Dedifferentiated amniotic fluid mesenchymal stem cell (primary cell): ENCODE measurements at regions not wholly inside any gene's neighbourhood (a gene's known extent, or its start where the extent isn't known, plus 50 kb on each side); places are given as distances from the start of the nearest gene placed in this dataset.
A peak's percentile ranks its signal among the peaks of the same experiment; 100 is the strongest.

Experiments
- DNase-seq: peaks from one replicate; pipeline ENCODE4 v3.0.0-alpha.2; 2016; ENCODE audit errors: extremely low spot score

- no peak for DNase-seq
Observed at GRCh38 chr4:38313175-38313574, 350.8 kb upstream of the KLF3 start.

DNA sequence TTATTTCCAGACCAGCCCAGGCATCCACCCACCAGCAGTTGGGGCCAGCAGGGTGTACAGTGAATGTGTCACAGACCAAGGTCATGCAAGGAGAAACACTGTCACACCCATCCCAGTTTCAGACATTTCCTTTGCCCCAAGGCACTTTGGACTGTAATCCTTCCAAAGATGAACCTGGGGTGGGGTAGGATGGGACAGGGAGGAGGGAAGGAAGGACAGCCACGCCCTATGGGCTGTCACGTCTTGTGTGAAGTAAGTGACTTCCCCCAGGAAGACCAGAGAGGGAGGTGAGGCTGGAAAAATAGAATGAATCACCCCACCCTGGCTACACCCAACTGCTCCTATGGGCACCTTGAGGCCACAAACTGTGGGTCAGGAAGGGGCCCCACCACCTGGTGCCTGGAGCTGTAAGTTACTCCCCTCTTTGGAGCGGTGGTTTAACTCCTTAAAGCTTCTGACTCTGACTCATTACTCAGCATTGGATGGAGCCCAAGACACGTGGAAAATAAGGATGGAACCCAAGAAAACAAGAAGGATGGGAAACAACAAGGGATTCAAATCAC is 349.9 kb upstream of the KLF3 start:
- DNase-seq: no peak

- no peak for DNase-seq
Observed at GRCh38 chr4:38314663-38315062, 349.3 kb upstream of the KLF3 start.

- no peak for DNase-seq
Observed at GRCh38 chr4:38315286-38315685, 348.7 kb upstream of the KLF3 start.

DNA sequence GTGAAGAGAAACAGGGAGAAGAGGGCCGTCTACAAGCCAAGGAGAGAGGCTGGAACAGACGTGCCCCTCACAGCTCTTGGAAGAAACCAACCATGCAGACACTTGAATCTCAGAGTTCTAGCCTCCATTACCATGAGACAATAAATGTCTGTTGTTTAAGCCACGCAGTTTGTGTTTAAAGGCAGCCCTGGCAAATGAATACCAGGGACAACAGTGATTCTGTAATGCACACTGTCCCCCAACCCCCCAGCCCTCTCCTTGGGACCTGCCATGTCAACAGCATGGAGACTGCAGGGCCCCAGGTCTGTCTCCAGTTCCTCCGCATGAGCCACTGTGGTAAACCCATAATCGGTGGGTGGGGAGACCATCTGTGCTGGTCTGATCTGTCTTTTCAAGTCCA is 348.0 kb upstream of the KLF3 start:
- DNase-seq: no peak

DNA sequence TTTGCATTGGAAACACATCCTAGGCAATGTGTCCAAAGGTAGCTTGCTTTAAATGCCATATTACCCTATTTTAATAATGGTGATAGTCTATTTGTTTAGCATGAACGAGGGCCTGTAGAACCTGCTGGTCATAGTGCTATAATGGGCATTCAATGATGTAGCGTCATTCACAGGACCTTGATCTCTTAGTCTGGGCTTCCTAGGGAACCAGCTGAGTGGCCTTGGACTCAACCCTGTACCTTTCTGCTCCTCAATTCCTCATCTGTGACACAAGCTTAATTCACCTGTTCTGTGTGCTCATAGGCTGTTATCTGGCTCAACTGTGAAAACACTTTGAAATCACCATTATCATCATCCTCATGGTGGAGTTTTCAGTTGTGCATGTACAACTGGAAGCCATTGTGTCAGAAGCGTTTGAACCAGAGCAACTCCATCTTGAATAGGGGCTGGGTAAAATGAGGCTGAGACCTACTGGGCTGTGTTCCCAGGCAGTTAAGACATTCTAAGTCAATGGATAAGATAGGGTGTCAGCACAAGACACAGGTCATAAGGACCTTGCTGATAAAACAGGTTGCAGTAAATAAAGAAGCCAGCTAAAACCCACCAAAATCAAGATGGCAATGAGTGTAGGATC is 346.8 kb upstream of the KLF3 start:
- no peak for DNase-seq

- DNase-seq: peak; percentile 97
Observed at GRCh38 chr4:38318737-38319455, 345.1 kb upstream of the KLF3 start.

DNA sequence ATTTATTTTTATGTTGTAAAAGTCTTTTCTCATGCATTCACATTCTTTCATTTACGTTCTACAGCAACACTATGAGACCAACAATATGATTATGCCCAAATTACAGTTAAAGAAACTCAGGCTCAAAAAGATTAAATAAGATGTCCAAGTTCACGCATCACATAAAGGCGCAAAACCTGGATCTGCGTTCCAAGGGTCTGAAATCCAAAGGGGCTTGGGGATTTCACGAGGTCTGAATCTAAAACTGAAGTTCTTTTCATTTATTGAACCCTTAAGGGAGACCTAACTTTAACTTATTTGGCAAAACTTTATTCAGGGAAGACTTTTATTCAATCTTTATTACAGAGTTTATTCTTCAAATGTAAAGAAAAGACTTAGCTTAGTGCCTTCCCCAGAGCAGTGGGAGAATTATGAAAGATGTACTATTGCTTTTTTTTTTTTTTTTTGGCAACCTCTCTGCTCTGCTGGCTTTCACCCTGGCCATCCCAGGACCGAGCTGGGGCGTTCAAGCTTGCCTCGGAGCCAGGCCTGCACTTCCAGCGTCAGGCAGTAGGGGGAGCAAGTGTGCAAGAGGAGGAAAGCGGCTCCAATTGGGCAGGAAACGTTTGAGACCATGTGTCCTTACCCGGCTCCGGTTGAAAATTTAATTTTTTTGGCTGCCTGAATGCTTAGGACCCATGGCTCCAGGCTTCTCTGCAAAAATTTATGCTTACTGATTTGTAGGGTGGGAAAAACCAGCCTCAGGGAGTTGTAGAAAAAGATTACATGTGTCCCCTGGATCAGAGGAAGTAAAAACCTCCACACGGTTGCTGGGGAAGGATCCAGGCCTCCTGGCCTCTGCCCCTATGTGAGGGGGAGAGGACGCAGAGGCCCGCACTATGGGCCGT is 344.3 kb upstream of the KLF3 start:
- DNase-seq: peak; percentile 94

GRCh38 chr4:38320343-38320695 is 343.7 kb upstream of the KLF3 start:
- DNase-seq: no peak

DNA sequence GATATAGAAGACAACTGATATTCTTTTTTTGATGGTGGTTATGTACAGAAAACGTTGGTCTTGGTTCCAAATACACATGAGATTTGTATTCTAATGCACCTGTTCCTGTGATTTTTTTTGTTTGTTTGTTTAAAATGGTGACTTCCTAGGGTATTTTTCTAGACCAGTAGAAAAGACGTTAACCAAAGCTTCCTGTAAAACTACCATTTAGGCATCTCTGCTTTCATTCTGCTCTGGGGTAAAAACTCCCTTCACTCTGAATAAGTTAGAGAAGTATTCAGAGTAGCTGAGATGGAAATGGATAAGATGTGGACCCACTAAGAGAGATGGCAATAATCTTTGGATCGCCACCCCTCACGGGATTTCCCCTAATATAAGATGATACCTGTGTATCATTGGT is 343.2 kb upstream of the KLF3 start:
- no peak for DNase-seq

GRCh38 chr4:38322714-38323113 is 341.3 kb upstream of the KLF3 start:
- peak; percentile 51 for DNase-seq

DNA sequence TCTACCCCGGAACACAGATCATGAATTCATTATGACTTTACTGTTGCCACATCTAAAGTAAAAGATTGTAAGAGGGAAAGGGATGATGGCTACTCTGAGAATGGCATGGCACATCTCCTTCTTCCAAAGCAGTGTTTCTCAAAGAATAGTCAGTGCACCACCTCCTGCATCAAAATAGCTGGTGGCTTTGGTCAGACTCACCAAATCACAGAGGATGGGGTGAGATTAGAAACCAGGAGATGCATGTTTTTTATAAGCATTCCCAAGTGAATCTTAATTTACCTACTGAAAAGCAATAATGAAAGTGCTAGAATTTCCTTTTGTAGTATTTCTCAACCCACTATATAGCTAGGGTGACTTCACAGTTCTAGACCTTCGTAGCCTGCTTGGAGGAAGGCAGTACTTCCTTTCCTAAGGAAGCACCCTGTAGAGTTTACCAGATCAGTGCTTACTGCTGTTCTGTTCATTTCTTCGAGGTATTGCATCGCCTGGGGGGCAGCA is 340.8 kb upstream of the KLF3 start:
- no peak for DNase-seq

DNA sequence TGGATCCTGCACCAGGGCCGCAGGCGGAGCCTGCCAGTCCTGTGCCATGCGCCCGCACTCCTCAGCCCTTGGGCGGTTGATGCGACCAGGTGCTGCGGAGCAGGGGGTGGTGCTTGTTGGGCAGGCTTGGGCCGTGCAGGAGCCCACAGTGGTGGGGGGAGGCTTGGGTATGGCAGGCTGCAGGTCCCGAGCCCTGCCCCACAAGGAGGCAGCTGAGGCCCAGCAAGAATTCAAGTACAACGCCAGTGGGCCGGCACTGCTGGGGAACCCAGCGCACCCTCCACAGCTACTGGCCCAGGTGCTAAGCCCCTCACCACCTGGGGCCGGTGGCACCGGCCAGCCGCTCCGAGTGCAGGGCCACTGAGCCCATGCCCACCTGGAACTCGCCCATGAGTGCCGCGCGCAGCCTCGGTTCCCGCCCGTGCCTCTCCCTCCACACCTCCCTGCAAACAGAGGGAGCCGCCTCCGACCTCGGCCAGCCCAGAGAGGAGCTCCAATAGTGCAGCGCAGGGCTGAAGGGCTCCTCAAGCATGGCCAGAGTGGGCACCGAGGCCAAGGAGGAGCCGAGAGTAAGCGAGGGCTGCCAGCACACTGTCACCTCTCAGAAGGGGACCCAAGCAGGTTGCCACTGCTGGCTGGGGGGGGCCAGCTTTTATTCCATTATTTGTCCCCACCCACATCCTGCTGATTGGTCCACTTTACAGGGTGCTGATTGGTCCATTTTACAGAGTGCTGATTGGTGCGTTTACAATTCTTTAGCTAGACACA is 339.0 kb upstream of the KLF3 start:
- DNase-seq: no peak

- no peak for DNase-seq
Observed at GRCh38 chr4:38325629-38325913, 338.4 kb upstream of the KLF3 start.

GRCh38 chr4:38326499-38326898 is 337.5 kb upstream of the KLF3 start:
- no peak for DNase-seq

DNA sequence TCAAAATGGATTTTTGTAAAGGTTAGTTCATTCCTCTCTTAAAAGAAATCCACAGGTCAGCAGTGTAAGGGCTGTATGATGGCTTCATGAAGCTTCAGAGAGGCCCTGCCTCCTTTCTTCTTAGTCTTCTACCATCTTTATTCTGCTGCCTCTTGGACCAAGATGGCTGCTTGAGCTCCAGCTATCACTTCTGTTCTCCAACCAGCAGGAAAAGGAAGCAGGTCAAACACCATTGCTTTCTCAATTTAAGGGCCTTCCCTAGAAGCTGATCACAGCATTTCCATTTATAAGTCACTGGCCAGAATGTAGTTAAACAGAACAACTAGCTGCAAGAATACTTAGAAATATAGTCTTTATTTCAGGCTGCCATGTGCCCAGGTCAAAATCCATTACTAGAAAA is 336.8 kb upstream of the KLF3 start:
- DNase-seq: no peak

GRCh38 chr4:38328989-38329729 is 334.8 kb upstream of the KLF3 start:
- DNase-seq: no peak

GRCh38 chr4:38330321-38330720 is 333.7 kb upstream of the KLF3 start:
- no peak for DNase-seq

- DNase-seq: no peak
Observed at GRCh38 chr4:38330936-38331335, 333.1 kb upstream of the KLF3 start.

- no peak for DNase-seq
Observed at GRCh38 chr4:38332699-38333098, 331.3 kb upstream of the KLF3 start.

DNA sequence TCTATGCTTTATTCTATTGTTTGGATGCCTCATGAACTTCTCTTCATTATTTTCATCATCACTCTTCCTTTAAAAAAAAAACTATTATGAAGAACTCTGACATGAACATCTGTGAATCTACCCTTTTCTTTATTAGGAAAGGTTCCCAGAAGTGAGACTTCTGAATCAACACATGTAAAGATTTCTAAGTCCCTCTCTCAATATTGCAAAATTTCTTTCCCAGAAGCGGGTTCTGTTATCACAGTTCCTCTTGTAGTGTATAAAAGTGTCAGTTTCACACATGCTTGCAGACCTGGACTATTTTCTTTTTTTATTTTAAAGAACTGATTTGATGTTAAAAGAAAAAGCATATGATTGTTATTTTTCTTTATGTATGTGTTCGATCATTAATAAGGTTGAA is 330.8 kb upstream of the KLF3 start:
- DNase-seq: no peak
